Activated CD8-positive, alpha-beta T cell treated with anti-CD3 and anti-CD28 coated beads for 36 hours (primary cell): ENCODE measurements at regions not wholly inside any gene's neighbourhood (a gene's known extent, or its start where the extent isn't known, plus 50 kb on each side); places are given as distances from the start of the nearest gene placed in this dataset.

ENCODE experiments used
- ATAC-seq: fragments of 200-7000 bp; cut with Tn5 transposase; one replicate; pipeline ENCODE4 v1.10.0; 2021; ENCODE audit warnings: mild to moderate bottlenecking, moderate library complexity
- CTCF ChIA-PET: fragments of 350-600 bp; sonication (Branson Sonifier 250); formaldehyde crosslinking; loops from one replicate; lab custom pipeline; 2021; ENCODE audit warnings: antibody characterized with exemption; lab: Charles Lee
- POLR2A ChIA-PET: fragments of 350-600 bp; sonication (Branson Sonifier 250); formaldehyde crosslinking; loops from one replicate; lab custom pipeline; 2021; ENCODE audit warnings: antibody characterized with exemption; lab: Charles Lee
- DNase-seq: peaks from one replicate; pipeline ENCODE4 v3.0.0-alpha.2; 2020
- H3K27ac Mint-ChIP-seq: one replicate; pipeline ENCODE4 v1.8.0; 2021; ENCODE audit warnings: mild to moderate bottlenecking, mixed read lengths
- H3K27me3 Mint-ChIP-seq: one replicate; pipeline ENCODE4 v1.8.0; 2021; ENCODE audit warnings: mixed read lengths
- H3K36me3 Mint-ChIP-seq: one replicate; pipeline ENCODE4 v1.8.0; 2021; ENCODE audit warnings: low read depth, mixed read lengths
- H3K4me1 Mint-ChIP-seq: one replicate; pipeline ENCODE4 v1.8.0; 2021; ENCODE audit warnings: low read depth, mixed read lengths
- H3K4me3 Mint-ChIP-seq: one replicate; pipeline ENCODE4 v1.8.0; 2021; ENCODE audit warnings: mild to moderate bottlenecking, moderate library complexity, mixed read lengths
- H3K9me3 Mint-ChIP-seq: one replicate; pipeline ENCODE4 v1.8.0; 2021; ENCODE audit warnings: mixed read lengths
- intact Hi-C: fragments of 100-400 bp; cut with micrococcal nuclease; formaldehyde crosslinking; loops from one replicate; pipeline ENCODE4 v1.10.0; 2022
- TF ChIP-seq, protein P1 (sequence below): fragments of 200-600 bp; IDR thresholded peaks from one replicate; pipeline ENCODE4 v1.8.0; 2022; ENCODE audit warnings: antibody characterized with exemption, mild to moderate bottlenecking

DNA sequence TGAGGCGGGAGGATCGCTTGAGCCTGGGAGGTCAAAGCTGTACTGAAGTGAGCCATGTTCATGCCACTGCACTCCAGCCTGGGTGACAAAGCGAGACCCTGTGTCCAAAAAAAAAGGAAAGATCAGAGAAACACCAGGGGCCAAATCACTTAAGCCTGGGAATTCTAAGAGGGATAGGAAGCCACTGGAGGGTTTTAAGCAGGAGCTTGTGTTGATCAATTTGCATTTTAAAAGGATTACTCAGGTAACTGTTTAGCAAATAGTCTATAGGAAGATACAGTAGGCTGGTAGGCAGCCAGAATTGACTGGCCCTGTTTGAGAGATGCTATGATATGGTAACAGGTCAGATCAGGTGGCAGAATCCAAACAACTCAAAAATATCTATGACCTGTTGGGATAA, 162.7 kb downstream of the SPTSSA start:
- Mint-ChIP-seq H3K27me3 (peaks cover 4% of the 10 kb centered on the region), H3K9me3 (no peaks in the 10 kb centered on the region), H3K27ac (no peak overlapping the region), H3K4me1 (no peaks in the 10 kb centered on the region), H3K4me3 (no peak overlapping the region), H3K36me3 (no peaks in the 10 kb centered on the region)
- no peak for ATAC-seq
- TF ChIP-seq, protein P1, sequence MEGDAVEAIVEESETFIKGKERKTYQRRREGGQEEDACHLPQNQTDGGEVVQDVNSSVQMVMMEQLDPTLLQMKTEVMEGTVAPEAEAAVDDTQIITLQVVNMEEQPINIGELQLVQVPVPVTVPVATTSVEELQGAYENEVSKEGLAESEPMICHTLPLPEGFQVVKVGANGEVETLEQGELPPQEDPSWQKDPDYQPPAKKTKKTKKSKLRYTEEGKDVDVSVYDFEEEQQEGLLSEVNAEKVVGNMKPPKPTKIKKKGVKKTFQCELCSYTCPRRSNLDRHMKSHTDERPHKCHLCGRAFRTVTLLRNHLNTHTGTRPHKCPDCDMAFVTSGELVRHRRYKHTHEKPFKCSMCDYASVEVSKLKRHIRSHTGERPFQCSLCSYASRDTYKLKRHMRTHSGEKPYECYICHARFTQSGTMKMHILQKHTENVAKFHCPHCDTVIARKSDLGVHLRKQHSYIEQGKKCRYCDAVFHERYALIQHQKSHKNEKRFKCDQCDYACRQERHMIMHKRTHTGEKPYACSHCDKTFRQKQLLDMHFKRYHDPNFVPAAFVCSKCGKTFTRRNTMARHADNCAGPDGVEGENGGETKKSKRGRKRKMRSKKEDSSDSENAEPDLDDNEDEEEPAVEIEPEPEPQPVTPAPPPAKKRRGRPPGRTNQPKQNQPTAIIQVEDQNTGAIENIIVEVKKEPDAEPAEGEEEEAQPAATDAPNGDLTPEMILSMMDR = no peak
- no peak for DNase-seq
- intact Hi-C loops = no loop called here
- ChIA-PET POLR2A (no interaction called here), CTCF (interaction anchor here (0.9 to 1.6 kb wide), 2 partner anchors 8 to 24 kb away, joined by 3 read pairs; no protein-coding TSS in a partner anchor)

DNA sequence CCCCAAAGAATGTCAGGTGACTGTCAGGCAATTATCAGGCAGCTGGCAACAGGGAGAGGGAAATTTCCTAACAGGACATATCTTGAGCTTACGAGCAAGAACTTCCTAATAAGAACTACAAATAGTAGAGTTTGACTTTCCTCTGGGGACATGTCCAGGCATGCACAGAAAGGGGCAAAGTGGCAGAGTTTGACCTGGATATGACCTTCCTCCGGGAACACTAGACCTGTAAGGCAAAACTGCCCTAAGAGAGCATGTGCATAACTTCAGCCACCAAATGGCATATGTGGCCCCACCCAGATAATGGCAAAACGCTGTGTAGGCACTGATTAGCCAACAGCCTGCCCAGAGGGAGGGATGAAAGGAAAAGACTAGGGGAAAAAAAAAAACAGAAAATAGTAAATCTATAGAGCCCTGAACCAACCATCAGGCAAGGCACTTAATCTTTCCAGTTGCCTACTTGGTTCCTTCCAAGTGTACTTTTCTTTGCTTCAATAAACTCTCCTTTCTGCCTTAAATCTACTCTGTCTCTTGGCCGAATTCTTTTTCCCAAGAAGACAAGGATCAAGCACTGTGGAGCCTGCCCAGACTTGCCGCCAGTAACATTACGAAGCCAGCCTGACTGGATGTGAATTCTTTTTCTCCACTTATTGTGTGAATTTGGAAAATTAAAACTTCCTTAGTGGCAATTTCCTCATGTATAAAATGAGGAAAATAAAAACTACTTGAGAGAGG, 164.1 kb downstream of the SPTSSA start:
- ChIA-PET CTCF (interaction anchor here (0.6 kb wide), 1 partner anchor 199 kb away, joined by 3 read pairs; no protein-coding TSS in a partner anchor), POLR2A (interaction anchor here (0.8 kb wide), 1 partner anchor 196 kb away, joined by 4 read pairs; no protein-coding TSS in a partner anchor)
- DNase-seq (no peak), ATAC-seq (no peak)
- Mint-ChIP-seq H3K36me3 (no peaks in the 10 kb centered on the region), H3K4me1 (no peaks in the 10 kb centered on the region), H3K9me3 (no peaks in the 10 kb centered on the region), H3K4me3 (no peak overlapping the region), H3K27me3 (peaks cover 4% of the 10 kb centered on the region), H3K27ac (no peak overlapping the region)
- intact Hi-C loops = no loop called here
- TF ChIP-seq, protein P1 = no peak

DNA sequence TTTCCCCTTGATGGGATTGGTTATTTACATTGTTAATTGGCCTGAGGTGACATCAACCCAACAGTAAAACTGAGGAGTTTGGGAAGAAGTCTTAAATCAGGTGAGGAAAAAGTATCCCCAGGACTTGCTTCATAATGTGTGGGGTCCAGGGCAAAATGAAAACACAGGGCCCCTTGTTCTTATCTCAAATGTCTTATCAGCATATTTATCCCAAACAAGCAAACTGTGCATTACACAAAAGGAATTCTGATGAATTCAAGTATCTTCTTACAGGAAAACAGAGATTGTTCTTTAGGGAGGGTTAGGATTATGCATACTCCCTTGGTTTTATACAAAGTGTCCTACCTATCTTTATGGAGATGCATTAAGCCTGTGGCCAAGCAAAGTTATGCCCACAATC, 178.4 kb downstream of the SPTSSA start:
- POLR2A ChIA-PET = no interaction called here
- Mint-ChIP-seq H3K4me3 (no peak overlapping the region), H3K4me1 (no peaks in the 10 kb centered on the region), H3K27ac (no peak overlapping the region), H3K9me3 (no peaks in the 10 kb centered on the region), H3K27me3 (no peaks in the 10 kb centered on the region), H3K36me3 (no peaks in the 10 kb centered on the region)
- DNase-seq (no peak), ATAC-seq (no peak)
- CTCF ChIA-PET = no interaction called here
- TF ChIP-seq, protein P1 = no peak
- intact Hi-C loops = no loop called here

DNA sequence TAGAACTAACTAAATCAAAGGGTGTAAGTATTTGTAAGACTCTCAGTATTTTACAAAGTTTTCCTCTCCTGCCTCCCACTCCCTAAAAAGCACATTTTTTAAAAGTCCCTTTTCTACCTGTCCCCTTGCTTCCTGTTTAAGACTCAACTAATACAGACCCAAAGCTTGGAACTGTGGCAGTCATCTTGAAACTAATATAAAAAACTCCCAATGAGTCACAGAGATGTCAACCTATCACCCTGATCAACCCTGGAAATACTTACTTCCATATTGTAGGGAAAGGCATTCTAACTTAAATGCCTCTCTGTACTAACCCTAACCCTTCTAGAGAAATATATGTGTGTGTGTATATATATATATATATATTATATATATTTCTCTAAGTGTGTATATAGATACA, 184.8 kb downstream of the SPTSSA start:
- H3K9me3 Mint-ChIP-seq = no peaks in the 10 kb centered on the region
- CTCF ChIA-PET = no interaction called here
- intact Hi-C loops = no loop called here

DNA sequence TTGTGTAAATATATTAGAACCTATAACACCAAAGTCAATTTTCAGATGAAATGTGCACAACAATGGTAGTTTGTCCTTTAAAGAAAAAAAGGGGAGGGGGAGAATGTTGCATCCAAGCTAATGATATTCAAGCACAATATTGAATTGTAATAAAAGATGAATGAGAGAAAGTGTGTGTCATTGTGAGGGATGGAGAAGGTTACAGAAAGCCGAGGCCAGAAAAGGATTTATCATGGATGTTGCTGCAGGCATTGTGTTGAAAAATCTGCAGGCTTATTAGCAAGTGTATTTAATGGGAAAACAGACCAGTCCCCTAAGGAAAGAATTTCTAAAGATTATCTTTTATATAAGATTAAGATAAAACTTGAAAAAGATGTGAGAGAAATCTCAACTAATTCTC, 186.5 kb downstream of the SPTSSA start:
- TF ChIP-seq, protein P1 = no peak
- DNase-seq (no peak), ATAC-seq (no peak)
- ChIA-PET CTCF (no interaction called here), POLR2A (no interaction called here)
- Mint-ChIP-seq H3K9me3 (no peaks in the 10 kb centered on the region), H3K27ac (no peak overlapping the region), H3K4me1 (peaks cover 4% of the 10 kb centered on the region), H3K4me3 (no peak overlapping the region), H3K27me3 (peaks cover 4% of the 10 kb centered on the region), H3K36me3 (no peaks in the 10 kb centered on the region)
- intact Hi-C loops = no loop called here

More for the DNA sequence above, 184.8 kb downstream of the SPTSSA start:
- H3K4me3 Mint-ChIP-seq = no peak overlapping the region
- H3K4me1 Mint-ChIP-seq = peaks cover 4% of the 10 kb centered on the region
- no peak overlapping the region for H3K27ac Mint-ChIP-seq
- no peaks in the 10 kb centered on the region for H3K36me3 Mint-ChIP-seq
- H3K27me3 Mint-ChIP-seq = peaks cover 2% of the 10 kb centered on the region
- DNase-seq (no peak), ATAC-seq (peak; percentile 39)
- POLR2A ChIA-PET = no interaction called here
- TF ChIP-seq, protein P1 = no peak
